ENCODE measurements at regions not wholly inside any gene's neighbourhood (a gene's known extent, or its start where the extent isn't known, plus 50 kb on each side); places are given as distances from the start of the nearest gene placed in this dataset.

GRCh38 chr5:164266571-164266970 is 761.2 kb downstream of the MAT2B start:
- H3K4me2 ChIP-seq (ENCODE audit: control insufficient read depth, insufficient read depth), result no peak overlapping the region
- H2AFZ ChIP-seq (ENCODE audit: control insufficient read depth, low read depth, low read length), result no peak overlapping the region
- H3K4me3 ChIP-seq, result no peak overlapping the region
- no peaks in the 10 kb centered on the region for H3K9me3 ChIP-seq (replicated peaks; ENCODE audit: control insufficient read depth, insufficient read depth, low read length)
- ChIA-PET POLR2A (interaction anchor here (0.7 kb wide), 1 partner anchor 11 kb away, joined by 3 read pairs; no protein-coding TSS in a partner anchor), SMC1A (ENCODE audit: uncharacterized antibody, unreplicated experiment) (interaction anchor here (0.7 to 3.9 kb wide), 3 partner anchors 11 to 196 kb away, joined by 3 to 17 read pairs (median 3); no protein-coding TSS in a partner anchor), RAD21 (ENCODE audit: unreplicated experiment) (interaction anchor here (1.2 to 1.8 kb wide), 2 partner anchors 12 to 146 kb away, joined by 3 to 5 read pairs; no protein-coding TSS in a partner anchor), CTCF (interaction anchor here (0.6 to 2.6 kb wide), 2 partner anchors 13 to 85 kb away, joined by 3 to 10 read pairs; no protein-coding TSS in a partner anchor)
- no peaks in the 10 kb centered on the region for H3K36me3 ChIP-seq (ENCODE audit: control insufficient read depth in 2 of 2, insufficient read depth in 2 of 2, low read length in 1 of 2)
- no peak overlapping the region for H3K9ac ChIP-seq (ENCODE audit: control insufficient read depth, insufficient read depth, low read length)
- no peaks in the 10 kb centered on the region for H4K20me1 ChIP-seq (ENCODE audit: control insufficient read depth, insufficient read depth)
- TF ChIP-seq USF2 (IDR thresholded peaks at IDR 0.05; ENCODE audit: borderline replicate concordance, low read depth, low read length) (no peak), NRF1 (conservative IDR thresholded peaks at IDR 0.05; ENCODE audit: low read depth, low read length) (no peak), SUPT20H (IDR thresholded peaks at IDR 0.05; ENCODE audit: borderline replicate concordance, control insufficient read depth, low read depth, low read length) (no peak), GABPA (IDR thresholded peaks at IDR 0.05; ENCODE audit: low read depth) (no peak), EGR1 (IDR thresholded peaks at IDR 0.05; ENCODE audit: borderline replicate concordance in 1 of 2, low read depth in 2 of 2, low read length in 2 of 2) (no peak), ETV6 (conservative IDR thresholded peaks at IDR 0.05 in 1 of 2, IDR thresholded peaks at IDR 0.05 in 1 of 2; ENCODE audit: borderline replicate concordance in 1 of 2, low read depth in 1 of 2) (no peak), TARDBP (IDR thresholded peaks at IDR 0.05; ENCODE audit: borderline replicate concordance) (no peak), ZNF622 (IDR thresholded peaks at IDR 0.05) (no peak)
- no peak for DNase-seq (ENCODE audit: low read depth, low spot score)
- no peaks in the 10 kb centered on the region for H3K27me3 ChIP-seq (replicated peaks in 1 of 2; ENCODE audit: control insufficient read depth in 2 of 2, insufficient read depth in 2 of 2, low read length in 1 of 2)
- WGBS (ENCODE audit: insufficient coverage, insufficient replicate concordance, low lambda C conversion rate, missing lambda C conversion rate), result 23% methylated on average over 2 of the region's 2 CpGs
- ATAC-seq, result no peak
- H3K4me1 ChIP-seq (ENCODE audit: control insufficient read depth, insufficient read depth, low read length), result no peaks in the 10 kb centered on the region
- intact Hi-C loops (cut with micrococcal nuclease; ENCODE audit: unreplicated experiment) (no loop called here), in situ Hi-C loops (cut with MboI) (no loop called here)
- H3K27ac ChIP-seq (ENCODE audit: control insufficient read depth, insufficient read depth), result no peak overlapping the region
- FAIRE-seq, result no peak
- no TSS peak for BruUV-seq (replicated peaks)
- no peaks in the 10 kb centered on the region for H3K79me2 ChIP-seq (ENCODE audit: control insufficient read depth, insufficient read depth, low read length)

Data from GM12878 (cell line).